DMS153 treated with DMSO at 0.1 percent for 48 hours (cell line): ENCODE measurements at regions not wholly inside any gene's neighbourhood (a gene's known extent, or its start where the extent isn't known, plus 50 kb on each side); places are given as distances from the start of the nearest gene placed in this dataset.
"Not testable (repeated sequence)": the region's sequence is repeated elsewhere in the genome, so short reads cannot be mapped to it uniquely, and the experiment has no call there.

Experiments used
- DNase-seq: peaks from one replicate; lab custom pipeline; 2025; ENCODE audit not compliant: unreplicated experiment; lab: John Stamatoyannopoulos, UW

- DNase-seq = no peak
Measured at GRCh38 chr1:245031041-245031440, 123.7 kb upstream of the KIF26B start.

GRCh38 chr1:245026247-245026646, 128.5 kb upstream of the KIF26B start:
- DNase-seq = no peak

- no peak for DNase-seq
Measured at GRCh38 chr1:245025525-245025924, 129.3 kb upstream of the KIF26B start.

- no peak for DNase-seq
Measured at GRCh38 chr1:245023222-245023621, 131.6 kb upstream of the KIF26B start.

GRCh38 chr1:245019910-245020486, 134.8 kb upstream of the KIF26B start:
- DNase-seq = no peak

- peak; percentile 92 for DNase-seq
Measured at GRCh38 chr1:245016700-245017099, 138.1 kb upstream of the KIF26B start.

- DNase-seq = no peak
Measured at GRCh38 chr1:245015031-245015430, 139.8 kb upstream of the KIF26B start.

- DNase-seq = no peak
Measured at GRCh38 chr1:245014247-245015029, 140.3 kb upstream of the KIF26B start.

- DNase-seq = no peak
Measured at GRCh38 chr1:245010018-245010614, 144.7 kb upstream of the KIF26B start.

- no peak for DNase-seq
Measured at GRCh38 chr1:245008761-245009160, 144.4 kb upstream of the HNRNPU start.

GRCh38 chr1:245007852-245008251, 143.5 kb upstream of the HNRNPU start:
- no peak for DNase-seq

- no peak for DNase-seq
Measured at GRCh38 chr1:245003246-245003645, 138.9 kb upstream of the HNRNPU start.

GRCh38 chr1:245001252-245001651, 136.9 kb upstream of the HNRNPU start:
- no peak for DNase-seq

- DNase-seq = no peak
Measured at GRCh38 chr1:245000872-245001188, 136.5 kb upstream of the HNRNPU start.

- DNase-seq = not testable (repeated sequence)
Measured at GRCh38 chr1:244999644-245000043, 135.3 kb upstream of the HNRNPU start.

GRCh38 chr1:244998717-244999346, 134.5 kb upstream of the HNRNPU start:
- no peak for DNase-seq

GRCh38 chr1:244995602-244996400, 131.5 kb upstream of the HNRNPU start:
- no peak for DNase-seq

GRCh38 chr1:244992833-244993232, 128.5 kb upstream of the HNRNPU start:
- no peak for DNase-seq

GRCh38 chr1:244989813-244990212, 125.5 kb upstream of the HNRNPU start:
- DNase-seq = no peak

GRCh38 chr1:244988521-244988920, 124.2 kb upstream of the HNRNPU start:
- DNase-seq = no peak

GRCh38 chr1:244980605-244981004, 116.3 kb upstream of the HNRNPU start:
- DNase-seq = no peak
